ENCODE measurements at regions not wholly inside any gene's neighbourhood (a gene's known extent, or its start where the extent isn't known, plus 50 kb on each side); places are given as distances from the start of the nearest gene placed in this dataset.

- Histone ChIP-seq H3K18ac (ENCODE audit: insufficient read length, low read depth, low read length) (no peak overlapping the region), H3K4me1 (ENCODE audit: insufficient read depth, low read length) (no peaks in the 10 kb centered on the region), H3K27me3 (ENCODE audit: insufficient read depth, low read length) (no peaks in the 10 kb centered on the region), H3K79me1 (ENCODE audit: insufficient read depth, low read depth, low read length, poor library complexity, severe bottlenecking) (no peaks in the 10 kb centered on the region), H3T11ph (ENCODE audit: low read length) (no peak overlapping the region), H3K23ac (ENCODE audit: insufficient read length, low read depth, low read length) (no peak overlapping the region), H4K91ac (ENCODE audit: insufficient read length, low read depth, low read length) (no peak overlapping the region), H3K56ac (ENCODE audit: insufficient read length, low read depth, low read length) (no peak overlapping the region), H3K79me2 (ENCODE audit: insufficient read depth, low read length) (no peaks in the 10 kb centered on the region), H2AK5ac (ENCODE audit: insufficient read length, low read length) (no peak overlapping the region), H3K4me2 (ENCODE audit: insufficient read depth, insufficient read length, low read length) (no peak overlapping the region), H2BK15ac (ENCODE audit: low read depth, low read length) (no peak overlapping the region), H3K9me3 (ENCODE audit: control insufficient read depth, low read depth, low read length) (no peaks in the 10 kb centered on the region), H2AFZ (ENCODE audit: low read length) (no peak overlapping the region), H2BK12ac (ENCODE audit: insufficient read length, low read depth, low read length) (no peak overlapping the region), H2BK20ac (ENCODE audit: low read depth, low read length, poor library complexity, severe bottlenecking) (no peak overlapping the region), H3K23me2 (ENCODE audit: insufficient read length, low read depth, low read length, poor library complexity, severe bottlenecking) (no peaks in the 10 kb centered on the region), H4K20me1 (ENCODE audit: control insufficient read depth, insufficient read depth, insufficient read length) (no peaks in the 10 kb centered on the region), H2BK120ac (ENCODE audit: low read depth, low read length, poor library complexity, severe bottlenecking) (no peak overlapping the region), H3K27ac (ENCODE audit: insufficient read length, low read depth, low read length) (no peak overlapping the region), H4K5ac (ENCODE audit: insufficient read length, low read depth, low read length) (no peak overlapping the region), H3K14ac (ENCODE audit: insufficient read depth, low read length) (no peak overlapping the region), H3K9ac (ENCODE audit: extremely low read depth, insufficient read length, low read length) (no peak overlapping the region), H4K8ac (replicated peaks; ENCODE audit: insufficient read length, low read depth, low read length) (no peak overlapping the region), H3K4ac (ENCODE audit: low read depth, low read length) (no peak overlapping the region), H2BK5ac (ENCODE audit: insufficient read length, low read length) (no peak overlapping the region)
- Mint-ChIP-seq H3K9me3 (peaks cover 25% of the 10 kb centered on the region in 2 experiments), H3K36me3 (ENCODE audit: insufficient read depth in 1 of 3, low read depth in 3 of 3) (peaks cover 6 to 16% (median 15%) of the 10 kb centered on the region in 3 experiments), H3K27me3 (ENCODE audit: low read depth) (no peaks in the 10 kb centered on the region), H3K4me1 (no peaks in the 10 kb centered on the region), H3K4me3 (no peak overlapping the region), H3K27ac (no peak overlapping the region)
- TF ChIP-seq CTCF (conservative IDR thresholded peaks at IDR 0.05): no peak
- no CpG with 5 or more reads among the region's 4 CpGs for WGBS (ENCODE audit: extremely low coverage, insufficient read length, low lambda C conversion rate)
- no peak for DNase-seq
Measured at GRCh38 chr7:48734695-48735406, 189.5 kb upstream of the CDC14C start.

All from H9 (cell line).